Tibial nerve (tissue), 3 donors: ENCODE measurements at regions not wholly inside any gene's neighbourhood (a gene's known extent, or its start where the extent isn't known, plus 50 kb on each side); places are given as distances from the start of the nearest gene placed in this dataset.

ENCODE experiments used
- CTCF ChIP-seq, 5 experiments: fragments of 200-600 bp in 3 of 5; fragments of 450-650 bp in 2 of 5; sonication (generic) in 3 of 5; IDR thresholded peaks; one replicate each; pipeline ENCODE4 v1.5.1; 2016 to 2019; ENCODE audit warnings: antibody characterized with exemption in 5 of 5, mild to moderate bottlenecking in 3 of 5, moderate library complexity in 2 of 5
- POLR2A ChIP-seq, 2 donors: fragments of 450-650 bp; IDR thresholded peaks; one replicate each; pipeline ENCODE4 v1.6.1; 2017; ENCODE audit warnings: antibody characterized with exemption in 2 of 2, mild to moderate bottlenecking in 2 of 2, moderate library complexity in 2 of 2

- TF ChIP-seq POLR2A (IDR thresholded peaks at IDR 0.05) (no peak), CTCF (IDR thresholded peaks at IDR 0.05) (no peak)
These were observed 491.5 kb downstream of the IRX1 start for GRCh38 chr5:4087110-4087509.
